GM13977 (cell line): ENCODE measurements at regions not wholly inside any gene's neighbourhood (a gene's known extent, or its start where the extent isn't known, plus 50 kb on each side); places are given as distances from the start of the nearest gene placed in this dataset.

Source experiments
- DNase-seq: peaks from one replicate; pipeline ENCODE4 v3.0.0; 2012; ENCODE audit warnings: low spot score
- in situ Hi-C: fragments of 300-500 bp; cut with MboI; formaldehyde crosslinking; loops from one replicate; pipeline ENCODE4 v1.12.0; 2022; ENCODE audit warnings: low sequenced_read_pairs, low pct_unique_long_range_greater_than_20kb, mixed read lengths, inconsistent platforms; ENCODE audit not compliant: unreplicated experiment
- TF ChIP-seq, protein P1 (sequence below): IDR thresholded peaks from 2 replicates; pipeline ENCODE4 v1.5.1; 2012; ENCODE audit warnings: mild to moderate bottlenecking, control low read depth; ENCODE audit not compliant: insufficient read depth; ENCODE audit errors: extremely low read depth, missing control alignments

DNA sequence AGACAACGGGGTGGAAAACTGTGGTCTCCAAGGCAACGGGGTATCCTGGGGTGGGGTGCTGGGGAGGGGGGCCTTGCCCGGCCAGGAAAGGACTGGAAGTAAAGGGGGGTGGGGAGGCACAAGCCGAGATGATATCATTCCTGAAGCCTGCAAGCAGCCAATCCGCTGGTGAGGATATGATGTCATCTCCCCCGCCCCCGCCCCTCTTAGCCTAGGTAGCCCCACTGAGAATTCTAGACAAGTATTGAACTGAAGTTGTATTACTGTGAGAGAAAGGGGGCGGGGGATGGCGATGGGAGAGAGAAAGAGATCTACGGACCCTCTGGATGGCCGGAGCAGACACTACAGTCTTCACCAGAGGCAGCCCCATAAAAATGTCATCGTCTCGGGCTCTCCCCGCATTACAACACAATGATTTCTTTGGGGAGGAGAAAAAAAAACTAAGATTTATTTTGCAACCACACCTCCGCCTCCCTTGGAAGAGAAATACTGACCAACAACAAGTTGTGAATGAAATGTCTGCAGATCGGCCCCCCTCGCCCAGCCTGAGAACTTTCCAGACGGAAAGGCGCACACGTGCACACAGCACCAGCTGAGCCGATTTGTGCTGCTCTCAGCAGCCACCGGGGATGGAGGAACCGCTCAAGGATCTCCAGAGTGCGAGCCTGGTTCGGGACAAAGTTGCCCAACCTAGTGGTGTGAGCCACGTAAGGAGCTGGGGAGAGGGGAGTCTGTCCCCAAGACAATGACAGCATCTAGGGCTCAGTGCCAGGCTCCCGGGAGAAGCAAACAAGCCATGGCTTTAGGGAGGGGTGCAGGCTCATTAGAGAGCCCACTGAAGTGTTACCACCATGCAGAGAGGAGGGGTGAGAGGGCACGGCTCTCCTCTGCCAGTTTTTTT is 222.1 kb downstream of the SOX9 start:
- DNase-seq = no peak
- TF ChIP-seq, protein P1, sequence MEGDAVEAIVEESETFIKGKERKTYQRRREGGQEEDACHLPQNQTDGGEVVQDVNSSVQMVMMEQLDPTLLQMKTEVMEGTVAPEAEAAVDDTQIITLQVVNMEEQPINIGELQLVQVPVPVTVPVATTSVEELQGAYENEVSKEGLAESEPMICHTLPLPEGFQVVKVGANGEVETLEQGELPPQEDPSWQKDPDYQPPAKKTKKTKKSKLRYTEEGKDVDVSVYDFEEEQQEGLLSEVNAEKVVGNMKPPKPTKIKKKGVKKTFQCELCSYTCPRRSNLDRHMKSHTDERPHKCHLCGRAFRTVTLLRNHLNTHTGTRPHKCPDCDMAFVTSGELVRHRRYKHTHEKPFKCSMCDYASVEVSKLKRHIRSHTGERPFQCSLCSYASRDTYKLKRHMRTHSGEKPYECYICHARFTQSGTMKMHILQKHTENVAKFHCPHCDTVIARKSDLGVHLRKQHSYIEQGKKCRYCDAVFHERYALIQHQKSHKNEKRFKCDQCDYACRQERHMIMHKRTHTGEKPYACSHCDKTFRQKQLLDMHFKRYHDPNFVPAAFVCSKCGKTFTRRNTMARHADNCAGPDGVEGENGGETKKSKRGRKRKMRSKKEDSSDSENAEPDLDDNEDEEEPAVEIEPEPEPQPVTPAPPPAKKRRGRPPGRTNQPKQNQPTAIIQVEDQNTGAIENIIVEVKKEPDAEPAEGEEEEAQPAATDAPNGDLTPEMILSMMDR = no peak
- in situ Hi-C loops = no loop called here

DNA sequence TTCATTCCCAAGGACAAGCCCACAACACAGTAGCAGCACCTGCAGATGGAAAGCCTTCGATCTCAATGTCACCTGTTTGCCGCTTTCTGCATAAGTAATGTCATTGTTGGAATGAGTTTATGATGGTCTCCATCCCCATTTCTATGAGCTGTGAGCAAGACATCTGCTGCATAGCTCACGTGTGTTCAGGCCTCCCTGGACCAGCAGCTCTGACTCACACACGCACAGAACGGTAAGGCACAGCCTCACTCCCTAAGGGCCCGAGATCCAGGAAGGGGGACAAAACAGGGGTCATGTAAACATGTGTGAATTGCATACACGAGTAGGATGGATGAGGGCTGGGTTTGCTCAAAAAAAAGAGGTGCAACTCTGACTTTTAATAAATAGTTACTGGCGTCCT is 223.1 kb downstream of the SOX9 start:
- TF ChIP-seq, protein P1 = no peak
- DNase-seq = no peak
- in situ Hi-C loops = no loop called here

DNA sequence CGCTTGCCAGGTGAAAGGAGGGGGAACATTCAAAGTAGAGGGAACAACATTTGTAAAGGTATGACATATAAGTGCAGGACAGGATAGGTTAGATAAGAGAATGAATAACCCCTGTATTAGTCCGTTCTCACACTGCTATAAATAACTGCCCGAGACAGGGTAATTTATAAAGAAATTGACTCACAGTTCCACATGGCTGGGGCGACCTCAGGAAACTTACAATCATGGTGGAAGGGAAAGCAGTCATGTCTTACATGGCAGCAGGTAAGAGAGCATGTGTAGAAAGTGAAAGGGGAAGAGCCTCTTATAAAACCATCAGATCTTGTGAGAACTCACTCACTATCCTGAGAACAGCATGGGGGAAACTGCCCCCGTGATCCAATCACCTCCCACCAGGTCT is 223.8 kb downstream of the SOX9 start:
- TF ChIP-seq, protein P1 = no peak
- in situ Hi-C loops = no loop called here
- DNase-seq = no peak

DNA sequence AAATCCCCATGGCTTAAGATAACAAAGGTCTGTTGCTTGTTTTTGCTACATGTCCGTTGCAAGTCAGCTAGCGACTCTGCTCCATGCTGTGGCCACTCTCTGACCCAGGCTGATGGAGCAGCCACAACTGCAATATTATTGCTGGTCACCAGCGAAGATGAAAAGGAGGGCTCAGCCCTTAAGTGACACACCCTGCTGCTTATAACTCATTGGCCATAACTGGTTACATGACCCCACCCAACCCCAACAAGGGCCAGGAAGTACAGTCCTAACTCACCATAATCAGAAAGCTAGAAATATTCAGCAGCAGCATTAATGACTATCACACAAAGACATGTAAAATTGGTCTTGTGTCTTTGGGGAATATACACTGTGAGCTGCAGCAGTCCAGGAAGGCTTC is 224.3 kb downstream of the SOX9 start:
- TF ChIP-seq, protein P1 = no peak
- in situ Hi-C loops = no loop called here
- DNase-seq = no peak

DNA sequence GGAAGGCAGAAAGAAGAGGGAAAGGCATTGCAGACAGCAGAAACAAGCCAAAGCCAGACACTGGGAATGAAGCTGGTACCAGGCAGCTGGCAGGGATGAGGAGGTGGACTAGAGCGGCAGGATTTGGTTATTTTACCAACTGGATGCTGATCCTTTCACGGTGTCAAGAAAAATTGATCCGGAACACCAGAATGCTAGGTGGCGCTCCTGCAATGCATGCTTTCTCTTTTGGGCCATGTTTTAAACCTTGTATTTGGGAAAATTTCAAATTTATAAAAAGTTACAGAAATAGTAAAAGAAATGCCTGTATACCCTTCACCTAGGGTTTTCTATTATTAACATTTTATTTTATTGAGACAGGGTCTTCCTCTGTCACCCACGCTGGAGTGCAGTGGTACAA is 224.7 kb downstream of the SOX9 start:
- DNase-seq = no peak
- in situ Hi-C loops = no loop called here
- TF ChIP-seq, protein P1 = no peak

DNA sequence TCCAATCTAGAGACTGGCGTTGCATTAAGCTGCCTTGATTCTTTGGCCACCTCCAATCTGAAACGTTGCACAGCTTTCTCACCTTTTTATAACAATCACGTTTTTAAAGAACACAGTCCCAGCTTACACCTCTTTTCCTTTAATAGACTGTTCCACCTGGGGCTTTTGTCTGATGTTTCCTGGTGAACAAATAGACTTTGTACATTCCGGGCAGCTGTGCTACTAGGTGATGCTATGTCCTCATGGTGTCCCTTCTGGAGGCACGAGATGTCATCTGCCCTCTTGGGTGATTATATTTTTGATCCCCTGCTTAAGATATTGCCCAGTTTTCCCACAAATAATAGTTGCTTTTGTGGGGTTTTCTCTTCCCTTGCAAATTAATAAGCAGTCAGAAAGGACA is 225.5 kb downstream of the SOX9 start:
- in situ Hi-C loops = no loop called here
- TF ChIP-seq, protein P1 = no peak
- no peak for DNase-seq
